ENCODE measurements at regions not wholly inside any gene's neighbourhood (a gene's known extent, or its start where the extent isn't known, plus 50 kb on each side); places are given as distances from the start of the nearest gene placed in this dataset.

DNA sequence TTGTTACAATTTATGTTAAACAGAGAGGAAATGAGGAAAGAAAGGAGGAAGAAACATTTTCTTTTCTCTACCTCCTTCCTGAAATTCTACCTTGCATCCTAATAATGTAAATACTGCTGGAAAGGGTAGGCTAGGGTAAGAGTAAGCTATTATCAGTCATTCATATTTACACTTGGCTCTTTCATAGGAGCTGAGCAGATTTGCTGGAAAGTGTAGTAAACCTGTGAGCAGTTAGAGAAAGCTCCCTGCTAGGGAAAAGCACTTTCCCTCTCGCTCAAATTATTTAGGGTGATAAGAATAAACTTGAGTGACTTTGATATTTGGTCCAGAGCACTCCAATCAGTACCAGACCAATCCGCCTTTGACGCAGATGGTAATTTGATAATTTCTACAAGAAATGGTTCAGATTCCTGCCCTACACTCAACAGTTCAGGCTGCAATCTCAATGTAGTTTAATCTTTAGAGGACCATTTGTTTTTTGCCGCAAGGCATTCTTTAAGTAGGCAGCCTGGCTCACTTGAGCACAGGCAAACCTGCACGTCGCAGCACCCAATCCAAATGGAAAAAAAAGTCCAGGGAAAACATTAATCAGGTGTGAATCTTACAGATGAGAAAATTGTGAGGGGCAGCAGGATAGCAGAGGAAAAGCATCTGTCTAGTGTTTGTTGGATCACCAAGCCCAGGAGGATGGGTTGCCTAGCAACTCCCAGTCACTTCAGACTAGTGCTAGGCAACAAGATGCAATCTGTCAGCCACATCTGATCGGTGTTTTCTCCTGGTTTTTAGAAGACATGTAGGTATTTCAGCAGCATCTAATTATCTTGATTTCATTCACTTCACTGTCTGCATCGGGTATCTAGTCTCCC is 68.6 kb upstream of the KL start:
- H3K79me2 ChIP-seq (ENCODE audit: insufficient read depth, low read depth, low read length) = no peaks in the 10 kb centered on the region
- ChIA-PET CTCF (ENCODE audit: unreplicated experiment) (no interaction called here), POLR2A (interaction anchor here (0.6 kb wide), 1 partner anchor 40 kb away, joined by 3 read pairs; no protein-coding TSS in a partner anchor)
- no peaks in the 10 kb centered on the region for H3K9me3 ChIP-seq (ENCODE audit: low read length)
- H4K20me1 ChIP-seq (ENCODE audit: insufficient read depth, low read length) = no peaks in the 10 kb centered on the region
- H3K27ac ChIP-seq (ENCODE audit: low read depth, low read length, poor library complexity, severe bottlenecking) = no peak overlapping the region
- TF ChIP-seq EZH2phosphoT487 (IDR thresholded peaks at IDR 0.05; ENCODE audit: borderline replicate concordance, low read depth, low read length) (no peak), CTCF (conservative IDR thresholded peaks at IDR 0.05; ENCODE audit: low read length) (no peak)
- H3K4me1 ChIP-seq (ENCODE audit: insufficient read depth, low read length, poor library complexity, severe bottlenecking) = no peaks in the 10 kb centered on the region
- DNase-seq (ENCODE audit: low spot score) = no peak
- H2AFZ ChIP-seq (ENCODE audit: low read length) = no peak overlapping the region
- no peaks in the 10 kb centered on the region for H3K9me2 ChIP-seq (ENCODE audit: insufficient read depth, low read length)
- H3K4me3 ChIP-seq (ENCODE audit: low read depth, low read length, poor library complexity, severe bottlenecking) = no peak overlapping the region
- no TSS peak for BruUV-seq (replicated peaks)
- no peak overlapping the region for H3K4me2 ChIP-seq (ENCODE audit: low read length)
- intact Hi-C loops (cut with micrococcal nuclease; ENCODE audit: unreplicated experiment) = no loop called here
- no peaks in the 10 kb centered on the region for H3K36me3 ChIP-seq (ENCODE audit: insufficient read depth, low read length)

DNA sequence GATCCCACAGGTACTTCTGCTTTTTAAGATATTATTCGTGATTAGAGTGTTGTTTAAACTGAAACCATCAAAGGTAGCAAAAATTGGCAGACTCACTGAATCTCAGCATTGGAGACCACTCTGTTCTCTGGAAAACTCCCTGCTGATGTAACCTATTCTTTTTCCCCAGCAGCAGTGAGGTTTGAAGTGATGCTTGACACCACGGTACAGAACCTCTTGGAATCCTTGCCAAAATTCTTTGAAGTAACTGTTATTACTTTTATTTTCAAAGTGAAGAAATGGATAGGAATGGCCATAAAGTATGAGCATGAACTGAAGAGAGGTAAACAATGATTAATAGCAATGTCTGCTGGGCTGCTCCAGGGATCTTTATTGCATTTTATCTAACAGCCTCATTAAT is 66.4 kb upstream of the KL start:
- no TSS peak for BruUV-seq (replicated peaks)
- CTCF ChIA-PET (ENCODE audit: unreplicated experiment) = no interaction called here

More for the DNA sequence above, 66.4 kb upstream of the KL start:
- no peaks in the 10 kb centered on the region for H3K9me3 ChIP-seq (ENCODE audit: low read length)
- no peaks in the 10 kb centered on the region for H3K79me2 ChIP-seq (ENCODE audit: insufficient read depth, low read depth, low read length)
- H3K27ac ChIP-seq (ENCODE audit: low read depth, low read length, poor library complexity, severe bottlenecking) = no peak overlapping the region
- no peaks in the 10 kb centered on the region for H3K4me1 ChIP-seq (ENCODE audit: insufficient read depth, low read length, poor library complexity, severe bottlenecking)
- POLR2A ChIA-PET = interaction anchor here (0.5 kb wide), 1 partner anchor 113 kb away, joined by 7 read pairs; no protein-coding TSS in a partner anchor
- no peak overlapping the region for H3K4me3 ChIP-seq (ENCODE audit: low read depth, low read length, poor library complexity, severe bottlenecking)
- no peaks in the 10 kb centered on the region for H3K36me3 ChIP-seq (ENCODE audit: insufficient read depth, low read length)
- H3K4me2 ChIP-seq (ENCODE audit: low read length) = no peak overlapping the region
- intact Hi-C loops (cut with micrococcal nuclease; ENCODE audit: unreplicated experiment) = no loop called here
- no peaks in the 10 kb centered on the region for H4K20me1 ChIP-seq (ENCODE audit: insufficient read depth, low read length)
- TF ChIP-seq CTCF (conservative IDR thresholded peaks at IDR 0.05; ENCODE audit: low read length) (no peak), EZH2phosphoT487 (IDR thresholded peaks at IDR 0.05; ENCODE audit: borderline replicate concordance, low read depth, low read length) (no peak)
- no peak overlapping the region for H2AFZ ChIP-seq (ENCODE audit: low read length)
- no peaks in the 10 kb centered on the region for H3K9me2 ChIP-seq (ENCODE audit: insufficient read depth, low read length)
- DNase-seq (ENCODE audit: low spot score) = no peak

Data from OCI-LY7 (cell line).